Endothelial cell of umbilical vein (primary cell): ENCODE measurements at regions not wholly inside any gene's neighbourhood (a gene's known extent, or its start where the extent isn't known, plus 50 kb on each side); places are given as distances from the start of the nearest gene placed in this dataset.

ENCODE experiments used
- BruUV-seq: library from RNA; stranded (reverse); fragments of 400-500 nt; replicated peaks from 2 replicates; lab custom pipeline; 2021; lab: Mats Ljungman, UMichigan
- CTCF ChIA-PET: fragments of 300-600, 350-600 bp; sonication (Branson Sonifier 250); formaldehyde crosslinking; loops from one replicate; lab custom pipeline; 2021; ENCODE audit warnings: antibody characterized with exemption, inconsistent platforms; lab: Charles Lee
- POLR2A ChIA-PET: fragments of 300-600, 350-600 bp; sonication (Branson Sonifier 250); formaldehyde crosslinking; loops from one replicate; lab custom pipeline; 2021; ENCODE audit warnings: antibody characterized with exemption, inconsistent platforms; lab: Charles Lee
- DNase-seq: peaks from one replicate; pipeline ENCODE4 v3.0.0-alpha.2; 2011; ENCODE audit warnings: low read depth, low spot score
- FAIRE-seq: peaks from 2 replicates; lab custom pipeline; 2011; peaks lifted over from hg19 to GRCh38; lab: Jason Lieb, UNC
- H2AFZ ChIP-seq: 2 replicates; pipeline ENCODE4 v1.6.0; 2012; ENCODE audit warnings: low read depth, low read length, control low read depth, inconsistent platforms
- H3K27ac ChIP-seq: 2 replicates; pipeline ENCODE4 v1.5.1; 2011; ENCODE audit warnings: low read depth, mild to moderate bottlenecking, control low read depth, low read length, moderate library complexity; ENCODE audit not compliant: insufficient read depth
- H3K27me3 ChIP-seq, 2 experiments: 2 replicates each; pipeline versions ENCODE4 v1.6.0 to v1.6.1; 2011; ENCODE audit warnings: low read length in 2 of 2, mixed read lengths in 1 of 2; ENCODE audit not compliant: control insufficient read depth in 2 of 2, insufficient read depth in 2 of 2
- H3K36me3 ChIP-seq, 2 experiments: 2 replicates in 1 of 2; 3 replicates in 1 of 2; pipeline ENCODE4 v1.5.1; 2011; ENCODE audit warnings: low read length in 2 of 2, mild to moderate bottlenecking in 1 of 2, moderate library complexity in 1 of 2; ENCODE audit not compliant: control insufficient read depth in 2 of 2, insufficient read depth in 2 of 2; ENCODE audit errors: extremely low read depth in 1 of 2
- H3K4me1 ChIP-seq: 3 replicates; pipeline ENCODE4 v1.5.1; 2011; ENCODE audit warnings: mild to moderate bottlenecking, low read length; ENCODE audit not compliant: control insufficient read depth, insufficient read depth; ENCODE audit errors: extremely low read depth
- H3K4me2 ChIP-seq: 2 replicates; pipeline ENCODE4 v1.6.1; 2011; ENCODE audit warnings: low read length, control low read depth, mixed read lengths; ENCODE audit not compliant: insufficient read depth
- H3K4me3 ChIP-seq, 3 experiments: fragments of 200-600 bp in 1 of 3; sonication (generic), shearing (Covaris generic) in 1 of 3; replicated peaks in 1 of 3; 2 replicates each; pipeline ENCODE4 v1.5.1; 2011 to 2016; ENCODE audit warnings: control low read depth in 3 of 3, low read length in 3 of 3, mild to moderate bottlenecking in 2 of 3, inconsistent platforms in 1 of 3, low read depth in 1 of 3, moderate library complexity in 1 of 3; ENCODE audit not compliant: insufficient read depth in 1 of 3
- H3K79me2 ChIP-seq: 2 replicates; pipeline ENCODE4 v1.6.0; 2012; ENCODE audit warnings: low read length, inconsistent platforms; ENCODE audit not compliant: control insufficient read depth, insufficient read depth
- H3K9ac ChIP-seq: replicated peaks from 2 replicates; pipeline ENCODE3; 2011; ENCODE audit warnings: low read length, control low read depth; ENCODE audit not compliant: insufficient read depth; ENCODE audit errors: extremely low read depth
- H3K9me1 ChIP-seq: replicated peaks from 3 replicates; pipeline ENCODE4 v1.6.0; 2011; ENCODE audit warnings: mild to moderate bottlenecking, low read length; ENCODE audit not compliant: control insufficient read depth, insufficient read depth; ENCODE audit errors: extremely low read depth
- H3K9me3 ChIP-seq: replicated peaks from 2 replicates; pipeline ENCODE4 v1.5.1; 2012; ENCODE audit warnings: low read length, inconsistent platforms; ENCODE audit not compliant: control insufficient read depth, insufficient read depth
- H4K20me1 ChIP-seq: replicated peaks from 2 replicates; pipeline ENCODE3; 2011; ENCODE audit warnings: mild to moderate bottlenecking, low read length; ENCODE audit not compliant: control insufficient read depth, insufficient read depth; ENCODE audit errors: extremely low read depth
- CTCF ChIP-seq, 2 donors: IDR thresholded peaks; 1 replicate in 1 of 2; 2 replicates in 1 of 2; pipeline ENCODE4 v1.5.1; 2011; ENCODE audit warnings: low read length in 2 of 2, mild to moderate bottlenecking in 2 of 2, moderate library complexity in 2 of 2, control low read depth in 1 of 2, inconsistent platforms in 1 of 2, low read depth in 1 of 2; ENCODE audit not compliant: insufficient read depth in 1 of 2; ENCODE audit errors: extremely low read depth in 1 of 2
- EZH2 ChIP-seq: IDR thresholded peaks from 2 replicates; pipeline ENCODE4 v1.6.1; 2012; ENCODE audit warnings: borderline replicate concordance, low read depth, mild to moderate bottlenecking, moderate library complexity, low read length, inconsistent platforms; ENCODE audit not compliant: severe bottlenecking
- FOS ChIP-seq: IDR thresholded peaks from 2 replicates; pipeline ENCODE4 v1.6.1; 2011; ENCODE audit warnings: mild to moderate bottlenecking, low read length, moderate library complexity, borderline replicate concordance; ENCODE audit not compliant: insufficient read depth
- GATA2 ChIP-seq: IDR thresholded peaks from 2 replicates; pipeline ENCODE4 v1.7.0; 2011; ENCODE audit warnings: low read depth, mild to moderate bottlenecking, moderate library complexity, mixed read lengths, low read length; ENCODE audit not compliant: insufficient read length, insufficient read depth
- JUN ChIP-seq: IDR thresholded peaks from 2 replicates; pipeline ENCODE4 v1.6.1; 2011; ENCODE audit warnings: borderline replicate concordance, low read depth; ENCODE audit not compliant: insufficient read length, insufficient read depth
- MYC ChIP-seq: IDR thresholded peaks from one replicate; pipeline ENCODE4 v1.6.1; 2011; ENCODE audit warnings: mild to moderate bottlenecking, low read depth, low read length
- POLR2A ChIP-seq: IDR thresholded peaks from 2 replicates; pipeline ENCODE4 v1.6.1; 2012; ENCODE audit warnings: low read depth, mild to moderate bottlenecking, control low read depth, low read length
- POLR2AphosphoS5 ChIP-seq: IDR thresholded peaks from 2 replicates; pipeline ENCODE4 v1.6.1; 2012; ENCODE audit warnings: low read depth, mild to moderate bottlenecking, control low read depth, low read length, moderate library complexity; ENCODE audit not compliant: insufficient read depth
- dilution Hi-C: fragments of 300-500 bp; cut with MboI; formaldehyde crosslinking; loops from one replicate; pipeline ENCODE4 v1.15.0; 2019; ENCODE audit warnings: low sequenced_read_pairs; ENCODE audit not compliant: extremely low pct_ligation_motif_present
- intact Hi-C: fragments of 100-400 bp; cut with micrococcal nuclease; formaldehyde crosslinking; loops from one replicate; pipeline ENCODE4 v1.10.0; 2022
- TF ChIP-seq, protein P1 (sequence below): IDR thresholded peaks from 2 replicates; pipeline ENCODE4 v1.6.1; 2011; ENCODE audit not compliant: insufficient read depth, insufficient read length

DNA sequence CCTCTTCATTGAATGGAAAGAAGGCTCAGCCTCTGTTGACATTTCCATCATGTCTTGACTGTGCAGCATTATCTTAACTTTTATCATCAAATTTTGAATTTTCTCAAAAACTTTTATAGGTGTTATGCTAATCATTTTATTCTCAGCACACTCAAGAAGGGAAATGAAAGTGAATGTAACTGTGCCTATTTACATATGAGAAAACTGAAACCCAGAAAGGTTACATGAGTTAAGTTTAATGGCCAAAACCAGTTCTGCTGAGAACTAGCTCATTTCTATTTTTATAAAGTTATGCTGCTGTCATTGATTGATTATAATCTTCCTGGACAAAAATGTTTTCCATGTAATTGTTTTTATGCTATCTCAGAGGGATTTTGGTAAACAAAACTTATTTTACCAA is 618.8 kb upstream of the NRXN1 start:
- intact Hi-C loops (no loop called here), dilution Hi-C loops (no loop called here)
- no peaks in the 10 kb centered on the region for H3K9me3 ChIP-seq
- H3K36me3 ChIP-seq, result no peaks in the 10 kb centered on the region
- DNase-seq (no peak), FAIRE-seq (no peak)
- H3K4me3 ChIP-seq, result no peak overlapping the region
- no peak overlapping the region for H3K4me2 ChIP-seq
- H3K79me2 ChIP-seq, result no peaks in the 10 kb centered on the region
- H3K4me1 ChIP-seq, result no peaks in the 10 kb centered on the region
- no TSS peak for BruUV-seq
- no peak overlapping the region for H3K27ac ChIP-seq
- ChIA-PET CTCF (interaction anchor here (0.7 kb wide), 1 partner anchor 10 kb away, joined by 4 read pairs; no protein-coding TSS in a partner anchor), POLR2A (no interaction called here)
- TF ChIP-seq EZH2 (no peak), MYC (no peak), GATA2 (no peak)
- TF ChIP-seq, protein P1, sequence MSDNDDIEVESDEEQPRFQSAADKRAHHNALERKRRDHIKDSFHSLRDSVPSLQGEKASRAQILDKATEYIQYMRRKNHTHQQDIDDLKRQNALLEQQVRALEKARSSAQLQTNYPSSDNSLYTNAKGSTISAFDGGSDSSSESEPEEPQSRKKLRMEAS, result no peak
- no peak overlapping the region for H2AFZ ChIP-seq
- H3K27me3 ChIP-seq, result no peaks in the 10 kb centered on the region
- no peaks in the 10 kb centered on the region for H3K9me1 ChIP-seq
- H3K9ac ChIP-seq, result no peak overlapping the region
- H4K20me1 ChIP-seq, result no peaks in the 10 kb centered on the region

- intact Hi-C loops (loop anchor here (10.0 kb wide), 1 partner anchor 565 kb away; no protein-coding TSS in a partner anchor), dilution Hi-C loops (no loop called here)
- no peak for FAIRE-seq
- H3K4me2 ChIP-seq, result no peak overlapping the region
- ChIA-PET POLR2A (no interaction called here), CTCF (no interaction called here)
- no peak overlapping the region for H3K4me3 ChIP-seq
- H3K79me2 ChIP-seq, result no peaks in the 10 kb centered on the region
- DNase-seq, result no peak
- H3K4me1 ChIP-seq, result no peaks in the 10 kb centered on the region
- no peaks in the 10 kb centered on the region for H3K27me3 ChIP-seq
- TF ChIP-seq FOS (no peak), JUN (no peak), EZH2 (no peak), CTCF (IDR thresholded peaks at IDR 0.05; ENCODE audit: extremely low read depth in 1 of 2, insufficient read depth in 1 of 2, low read depth in 1 of 2, low read length in 2 of 2) (no peak), POLR2AphosphoS5 (no peak), POLR2A (no peak), GATA2 (no peak), MYC (no peak)
- TF ChIP-seq, protein P1, result no peak
- H3K9ac ChIP-seq, result no peak overlapping the region
- H3K9me3 ChIP-seq, result no peaks in the 10 kb centered on the region
- H3K27ac ChIP-seq, result no peak overlapping the region
- no peak overlapping the region for H2AFZ ChIP-seq
- no peaks in the 10 kb centered on the region for H4K20me1 ChIP-seq
- H3K36me3 ChIP-seq, result no peaks in the 10 kb centered on the region
- no TSS peak for BruUV-seq
- no peaks in the 10 kb centered on the region for H3K9me1 ChIP-seq
Measured at GRCh38 chr2:51649366-51649765, 617.4 kb upstream of the NRXN1 start.
